ENCODE measurements at regions not wholly inside any gene's neighbourhood (a gene's known extent, or its start where the extent isn't known, plus 50 kb on each side); places are given as distances from the start of the nearest gene placed in this dataset.

GRCh38 chr7:20539201-20539600 is 76.3 kb upstream of the ABCB5 start:
- no peak for TF ChIP-seq POLR2A (IDR thresholded peaks at IDR 0.05)
- TF ChIP-seq CTCF (IDR thresholded peaks at IDR 0.05): no peak
